Erythroblast (primary cell): ENCODE measurements at regions not wholly inside any gene's neighbourhood (a gene's known extent, or its start where the extent isn't known, plus 50 kb on each side); places are given as distances from the start of the nearest gene placed in this dataset.

Experiments
- GATA1 ChIP-seq: IDR thresholded peaks from 2 replicates; pipeline ENCODE4 v1.6.1; 2011; ENCODE audit warnings: low read depth, mild to moderate bottlenecking, control low read depth, low read length, moderate library complexity
- POLR2A ChIP-seq: IDR thresholded peaks from 2 replicates; pipeline ENCODE4 v1.6.1; 2011; ENCODE audit warnings: mild to moderate bottlenecking, low read length

GRCh38 chr5:34563269-34563668 lies 92.9 kb upstream of the RAI14 start:
- no peak for TF ChIP-seq POLR2A
- no peak for TF ChIP-seq GATA1
